ENCODE measurements at regions not wholly inside any gene's neighbourhood (a gene's known extent, or its start where the extent isn't known, plus 50 kb on each side); places are given as distances from the start of the nearest gene placed in this dataset.
"Not testable (repeated sequence)": the region's sequence is repeated elsewhere in the genome, so short reads cannot be mapped to it uniquely, and the experiment has no call there.

- no peak for DNase-seq
Measured at GRCh38 chr15:62218841-62219240, 53.8 kb upstream of the C2CD4B start.

GRCh38 chr15:62219799-62220198 lies 54.7 kb upstream of the C2CD4B start:
- no peak for DNase-seq

- no peak for DNase-seq
Measured at GRCh38 chr15:62223020-62223419, 57.9 kb upstream of the C2CD4B start.

DNA sequence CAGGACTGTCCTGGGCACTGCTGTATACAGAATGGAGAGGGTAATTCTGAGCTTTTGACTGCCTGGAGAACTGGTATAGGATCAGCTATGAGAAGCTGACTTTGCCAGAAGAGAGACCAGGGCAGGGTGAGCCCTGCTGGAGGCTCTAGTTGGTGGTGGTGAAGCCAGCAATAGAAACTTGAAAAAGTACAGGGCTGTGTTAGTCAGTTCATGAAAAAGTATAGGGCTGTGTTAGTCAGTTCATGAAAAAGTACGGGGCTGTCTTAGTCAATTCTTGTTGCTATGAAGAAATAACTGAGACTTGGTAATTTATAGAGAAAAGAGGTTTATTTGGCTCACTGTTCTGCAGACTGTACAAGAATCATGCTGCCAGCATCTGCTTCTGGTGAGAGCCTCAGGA lies 63.5 kb upstream of the C2CD4B start:
- DNase-seq, result no peak

- no peak for DNase-seq
Measured at GRCh38 chr15:62231856-62232255, 66.8 kb upstream of the C2CD4B start.

- no peak for DNase-seq
Measured at GRCh38 chr15:62240121-62241096, 75.3 kb upstream of the C2CD4B start.

GRCh38 chr15:62241135-62241770 lies 76.2 kb upstream of the C2CD4B start:
- DNase-seq, result no peak

GRCh38 chr15:62242999-62243398 lies 77.9 kb upstream of the C2CD4B start:
- no peak for DNase-seq

GRCh38 chr15:62244762-62245161 lies 79.7 kb upstream of the C2CD4B start:
- no peak for DNase-seq

DNA sequence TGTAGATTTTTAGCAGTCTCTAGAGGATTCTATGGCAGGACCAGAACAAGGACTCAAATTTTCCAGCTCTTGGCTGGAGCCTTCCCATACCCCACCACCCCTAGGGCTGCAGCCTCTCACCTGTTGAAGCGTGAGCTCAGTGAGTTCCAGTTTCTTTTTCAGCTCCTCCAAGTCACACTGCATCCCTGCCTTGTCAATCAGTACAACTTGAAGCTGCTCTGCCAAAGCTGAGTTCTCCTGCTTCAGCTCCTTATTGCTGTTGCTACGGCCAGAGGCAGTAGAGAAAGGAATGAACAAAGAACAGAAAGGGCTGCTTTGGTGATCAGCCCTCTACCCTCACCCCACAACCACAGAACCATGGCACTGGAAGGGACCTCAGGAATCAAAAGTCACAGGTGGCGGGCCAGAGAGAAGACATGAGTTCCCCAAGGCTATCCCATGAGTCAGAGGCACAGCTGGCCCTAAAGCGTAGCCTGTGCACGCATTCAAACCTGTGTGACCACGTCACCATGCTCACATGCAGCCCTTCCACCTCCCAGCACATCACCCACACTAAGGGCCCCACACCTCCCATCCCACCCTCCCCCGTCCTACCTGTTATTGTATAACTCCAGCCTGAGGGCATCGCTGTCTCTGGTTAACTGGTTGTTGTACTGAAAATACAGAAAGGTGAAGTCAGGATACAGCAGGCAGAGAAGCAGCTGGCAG lies 83.3 kb upstream of the C2CD4B start:
- no peak for DNase-seq

DNA sequence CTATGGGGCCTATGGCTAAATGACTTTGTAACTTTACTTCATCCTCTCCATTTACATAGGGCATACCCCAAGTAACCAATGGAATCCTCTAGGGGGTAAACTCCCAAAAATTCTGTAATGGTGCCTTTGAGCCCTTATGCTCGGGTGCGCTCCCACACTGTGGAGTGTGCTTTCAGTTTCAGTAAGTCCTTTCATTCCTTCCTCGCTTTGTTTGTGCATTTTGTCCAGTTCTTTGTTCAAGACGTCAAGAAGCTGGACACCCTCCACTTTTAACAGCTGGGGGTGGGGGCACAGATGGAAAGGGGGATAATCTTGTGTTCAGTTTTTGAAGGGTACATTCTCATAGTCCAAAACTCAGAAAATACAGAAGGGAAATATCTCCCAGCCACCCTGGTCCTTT lies 84.4 kb upstream of the C2CD4B start:
- DNase-seq, result no peak

GRCh38 chr15:62250186-62250585 lies 85.1 kb upstream of the C2CD4B start:
- DNase-seq, result no peak

- no peak for DNase-seq
Measured at GRCh38 chr15:62250978-62251377, 85.9 kb upstream of the C2CD4B start.

DNA sequence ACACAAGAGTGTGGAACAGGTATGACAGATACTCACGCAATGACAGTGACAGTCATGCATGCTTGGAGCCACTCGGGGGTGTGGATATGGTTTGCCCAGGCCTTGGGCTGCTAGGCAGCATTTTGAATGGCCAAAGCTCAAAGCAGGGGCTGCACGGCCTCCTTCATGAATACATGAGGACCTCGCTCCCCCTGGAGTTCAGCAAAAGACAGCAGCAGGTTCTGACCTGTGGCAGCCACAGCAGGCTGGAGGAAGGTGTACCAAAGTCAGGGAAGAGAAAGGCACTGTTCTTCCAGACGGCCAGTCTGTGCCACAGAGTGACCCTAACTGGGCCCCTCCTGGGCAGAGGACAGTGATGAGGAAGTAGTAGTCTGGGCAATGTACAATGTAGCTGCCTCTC lies 88.2 kb upstream of the C2CD4B start:
- DNase-seq, result no peak

DNA sequence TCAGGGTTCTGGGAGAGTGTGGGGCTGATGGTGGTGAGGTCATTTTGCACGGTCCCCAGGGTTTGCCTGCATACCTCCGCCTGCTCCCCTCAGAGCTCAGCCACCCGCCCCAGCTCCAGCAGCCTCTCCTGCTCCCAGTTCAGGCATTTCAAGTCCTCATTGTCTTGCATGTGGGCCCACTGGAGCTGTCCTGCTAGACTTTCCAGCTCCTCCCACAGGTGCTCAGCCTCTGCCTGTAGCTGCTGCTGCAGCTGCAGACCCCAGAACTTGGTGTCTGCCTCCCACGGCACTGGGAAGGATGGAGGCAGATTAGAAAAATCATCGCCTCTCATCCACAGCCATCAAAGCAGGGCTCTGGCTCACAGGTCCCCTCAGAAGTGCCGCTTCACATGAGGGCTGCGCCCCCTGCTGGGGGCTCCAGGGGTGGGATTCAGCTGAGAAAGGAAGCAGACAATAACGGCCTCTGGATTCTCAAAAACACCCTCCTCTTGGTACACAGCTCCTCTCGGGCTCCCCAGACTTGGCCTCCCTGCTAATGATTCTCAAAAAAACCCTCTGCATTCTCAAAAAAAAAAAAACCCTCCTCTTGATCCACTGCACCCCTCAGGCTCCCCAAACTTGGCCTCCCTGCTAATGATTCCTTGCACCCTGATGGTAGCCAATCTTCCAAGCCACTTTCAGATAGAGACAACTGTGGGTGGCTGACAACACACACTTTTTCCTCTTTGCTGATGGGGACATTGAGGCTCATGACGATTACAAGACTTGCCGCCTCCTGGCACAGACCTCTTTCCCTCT lies 89.3 kb upstream of the C2CD4B start:
- DNase-seq, result peak; percentile 53

DNA sequence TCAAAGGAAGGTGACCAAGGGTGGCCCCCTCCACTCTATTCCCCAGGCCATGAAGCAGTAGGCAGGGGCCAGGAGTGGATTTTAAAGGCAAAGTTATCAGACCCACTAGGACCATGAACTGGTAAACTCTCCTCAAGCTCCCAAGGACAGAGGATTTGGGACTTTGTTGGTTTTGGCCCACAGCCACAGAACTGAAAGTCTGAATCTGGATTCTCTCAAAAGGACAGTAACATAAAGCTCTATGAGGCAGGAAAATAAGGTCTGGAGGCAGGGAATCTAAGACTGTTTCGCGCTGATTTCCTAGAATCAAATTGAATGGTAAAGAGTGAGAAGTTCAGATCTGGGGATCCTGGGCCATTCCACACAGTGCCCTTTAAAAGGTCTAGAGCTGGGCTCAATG lies 91.3 kb upstream of the C2CD4B start:
- not testable (repeated sequence) for DNase-seq

- no peak for DNase-seq
Measured at GRCh38 chr15:62257996-62258521, 93.0 kb upstream of the C2CD4B start.

- DNase-seq, result no peak
Measured at GRCh38 chr15:62262305-62262941, 97.3 kb upstream of the C2CD4B start.

- DNase-seq, result no peak
Measured at GRCh38 chr15:62264196-62264595, 99.1 kb upstream of the C2CD4B start.

- DNase-seq, result no peak
Measured at GRCh38 chr15:62269504-62269903, 104.4 kb upstream of the C2CD4B start.

DNA sequence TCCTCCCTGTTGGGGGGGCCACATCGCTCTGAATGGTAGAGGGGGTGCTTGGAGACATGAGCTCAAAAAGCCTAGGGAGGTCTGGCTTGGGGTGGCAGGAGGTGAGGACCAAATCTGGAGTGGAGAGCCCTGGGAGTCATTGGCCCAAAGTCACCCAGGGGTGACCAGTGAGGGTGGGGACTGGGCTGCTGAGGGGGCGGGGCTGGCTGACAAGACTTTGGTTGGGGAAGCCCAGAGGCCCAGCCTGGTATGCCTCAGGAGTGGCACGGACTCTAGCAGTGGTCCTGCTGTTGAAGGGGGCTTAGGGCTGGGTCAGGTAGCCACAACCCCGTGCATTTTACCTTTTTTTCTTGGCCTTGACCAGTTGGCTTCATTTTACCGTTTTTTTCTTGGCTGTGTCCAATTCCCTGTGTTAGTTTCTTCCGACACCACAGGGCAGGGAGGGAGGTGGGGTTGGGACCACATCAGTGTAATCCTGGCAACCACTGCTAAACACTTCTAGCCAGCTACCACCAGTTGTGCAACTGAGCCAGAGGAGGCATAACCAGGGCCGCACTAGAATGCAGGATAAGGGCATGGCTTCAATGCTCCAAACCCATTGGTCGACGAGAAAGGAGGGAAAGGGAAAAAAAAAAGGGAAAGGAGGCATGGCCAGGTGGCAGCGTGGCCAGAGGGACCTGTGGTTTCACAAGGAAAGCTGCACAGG lies 105.3 kb upstream of the C2CD4B start:
- no peak for DNase-seq
